PC-9 (cell line): ENCODE measurements at regions not wholly inside any gene's neighbourhood (a gene's known extent, or its start where the extent isn't known, plus 50 kb on each side); places are given as distances from the start of the nearest gene placed in this dataset.
"Not testable (repeated sequence)": the region's sequence is repeated elsewhere in the genome, so short reads cannot be mapped to it uniquely, and the experiment has no call there.

Experiments used
- EZH2 ChIP-seq: fragments of 200-600 bp; sonication (generic); IDR thresholded peaks from 2 replicates; pipeline ENCODE4 v1.8.0; 2017; ENCODE audit warnings: antibody characterized with exemption, low read depth
- TF ChIP-seq, protein P1 (sequence below): fragments of 200-600 bp; sonication (generic); conservative IDR thresholded peaks from 2 replicates; pipeline ENCODE4 v1.6.1; 2017; ENCODE audit warnings: mixed run types, antibody characterized with exemption, mild to moderate bottlenecking, moderate library complexity

DNA sequence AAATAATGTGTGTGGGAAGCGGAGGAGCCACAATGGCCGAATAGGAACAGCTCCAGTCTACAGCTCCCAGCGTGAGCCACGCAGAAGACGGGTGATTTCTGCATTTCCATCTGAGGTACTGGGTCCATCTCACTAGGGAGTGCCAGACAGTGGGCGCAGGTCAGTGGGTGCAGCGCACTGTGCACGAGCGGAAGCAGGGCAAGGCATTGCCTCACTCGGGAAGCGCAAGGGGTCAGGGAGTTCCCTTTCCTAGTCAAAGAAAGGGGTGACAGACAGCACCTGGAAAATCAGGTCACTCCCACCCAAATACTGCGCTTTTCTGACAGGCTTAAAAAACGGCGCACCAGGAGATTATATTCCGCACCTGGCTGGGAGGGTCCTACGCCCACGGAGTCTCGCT lies 762.6 kb downstream of the CENPC start:
- TF ChIP-seq, protein P1, sequence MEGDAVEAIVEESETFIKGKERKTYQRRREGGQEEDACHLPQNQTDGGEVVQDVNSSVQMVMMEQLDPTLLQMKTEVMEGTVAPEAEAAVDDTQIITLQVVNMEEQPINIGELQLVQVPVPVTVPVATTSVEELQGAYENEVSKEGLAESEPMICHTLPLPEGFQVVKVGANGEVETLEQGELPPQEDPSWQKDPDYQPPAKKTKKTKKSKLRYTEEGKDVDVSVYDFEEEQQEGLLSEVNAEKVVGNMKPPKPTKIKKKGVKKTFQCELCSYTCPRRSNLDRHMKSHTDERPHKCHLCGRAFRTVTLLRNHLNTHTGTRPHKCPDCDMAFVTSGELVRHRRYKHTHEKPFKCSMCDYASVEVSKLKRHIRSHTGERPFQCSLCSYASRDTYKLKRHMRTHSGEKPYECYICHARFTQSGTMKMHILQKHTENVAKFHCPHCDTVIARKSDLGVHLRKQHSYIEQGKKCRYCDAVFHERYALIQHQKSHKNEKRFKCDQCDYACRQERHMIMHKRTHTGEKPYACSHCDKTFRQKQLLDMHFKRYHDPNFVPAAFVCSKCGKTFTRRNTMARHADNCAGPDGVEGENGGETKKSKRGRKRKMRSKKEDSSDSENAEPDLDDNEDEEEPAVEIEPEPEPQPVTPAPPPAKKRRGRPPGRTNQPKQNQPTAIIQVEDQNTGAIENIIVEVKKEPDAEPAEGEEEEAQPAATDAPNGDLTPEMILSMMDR: not testable (repeated sequence)
- not testable (repeated sequence) for TF ChIP-seq EZH2
